SK-N-SH (cell line): ENCODE measurements at regions not wholly inside any gene's neighbourhood (a gene's known extent, or its start where the extent isn't known, plus 50 kb on each side); places are given as distances from the start of the nearest gene placed in this dataset.

Experiments
- CTCF ChIA-PET: fragments of 300-600, 350-600 bp; formaldehyde crosslinking; extraction: SDS; loops from one replicate; lab custom pipeline; 2021; lab: Yijun Ruan, JAX
- POLR2A ChIA-PET: fragments of 350-600 bp; sonication (Branson Sonifier 250); formaldehyde crosslinking; extraction: SDS; loops from one replicate; lab custom pipeline; 2020; ENCODE audit warnings: antibody characterized with exemption, inconsistent platforms; lab: Yijun Ruan, JAX
- DNase-seq: peaks from one replicate; pipeline ENCODE4 v3.0.0; 2012
- H2AFZ ChIP-seq: fragments of 200-600 bp; sonication (generic); 2 replicates; pipeline ENCODE4 v1.8.1; 2016; ENCODE audit warnings: antibody characterized with exemption, mild to moderate bottlenecking, low read depth
- H3F3A ChIP-seq: fragments of 200-600 bp; sonication (generic); replicated peaks from 2 replicates; pipeline ENCODE3; 2016; ENCODE audit warnings: antibody characterized with exemption, mild to moderate bottlenecking; ENCODE audit not compliant: insufficient read depth
- H3K27ac ChIP-seq, 2 experiments: fragments of 200-500 bp in 1 of 2; fragments of 200-600 bp in 1 of 2; sonication (Bioruptor generic) in 1 of 2; sonication (generic), shearing (Covaris generic) in 1 of 2; 2 replicates each; pipeline versions ENCODE4 v1.5.1 to v1.6.1; 2014 to 2016; ENCODE audit warnings: low read depth in 2 of 2, inconsistent platforms in 1 of 2, low read length in 1 of 2, mild to moderate bottlenecking in 1 of 2, mixed read lengths in 1 of 2
- H3K27me3 ChIP-seq: fragments of 200-600 bp; sonication (generic), shearing (Covaris generic); 2 replicates; pipeline ENCODE4 v1.6.1; 2016; ENCODE audit warnings: mixed run types; ENCODE audit not compliant: insufficient read depth
- H3K36me3 ChIP-seq, 2 experiments: fragments of 200-500 bp in 1 of 2; fragments of 200-600 bp in 1 of 2; sonication (Bioruptor generic) in 1 of 2; sonication (generic) in 1 of 2; replicated peaks in 1 of 2; 2 replicates each; pipeline versions ENCODE3 to v1.5.1; 2014 to 2016; ENCODE audit warnings: low read length in 1 of 2, mild to moderate bottlenecking in 1 of 2; ENCODE audit not compliant: insufficient read depth in 2 of 2, control insufficient read depth in 1 of 2
- H3K4me1 ChIP-seq, 2 experiments: fragments of 200-500 bp in 1 of 2; fragments of 200-600 bp in 1 of 2; sonication (Bioruptor generic) in 1 of 2; sonication (generic), shearing (Covaris generic) in 1 of 2; 2 replicates each; pipeline versions ENCODE4 v1.5.1 to v1.6.1; 2014 to 2016; ENCODE audit warnings: low read depth in 1 of 2, low read length in 1 of 2, mixed run types in 1 of 2; ENCODE audit not compliant: insufficient read depth in 2 of 2, control insufficient read depth in 1 of 2
- H3K4me2 ChIP-seq: fragments of 200-600 bp; sonication (generic), shearing (Covaris generic); 2 replicates; pipeline ENCODE4 v1.6.1; 2017; ENCODE audit warnings: mixed run types
- H3K4me3 ChIP-seq, 2 experiments: fragments of 200-500 bp in 1 of 2; fragments of 200-600 bp in 1 of 2; sonication (Bioruptor generic) in 1 of 2; sonication (generic), shearing (Covaris generic) in 1 of 2; 2 replicates each; pipeline versions ENCODE4 v1.5.1 to v1.8.1; 2014 to 2016; ENCODE audit warnings: low read depth in 2 of 2, inconsistent platforms in 1 of 2, low read length in 1 of 2, mild to moderate bottlenecking in 1 of 2, mixed read lengths in 1 of 2, moderate library complexity in 1 of 2
- H3K79me2 ChIP-seq: fragments of 200-600 bp; sonication (generic); 2 replicates; pipeline ENCODE4 v1.8.1; 2017; ENCODE audit warnings: mild to moderate bottlenecking; ENCODE audit not compliant: insufficient read depth
- H3K9ac ChIP-seq: fragments of 200-600 bp; sonication (generic); 2 replicates; pipeline ENCODE4 v1.6.1; 2017; ENCODE audit warnings: mixed run types
- H3K9me2 ChIP-seq: fragments of 200-600 bp; sonication (generic); 2 replicates; pipeline ENCODE4 v1.6.1; 2017; ENCODE audit warnings: mixed run types
- H3K9me3 ChIP-seq: fragments of 200-600 bp; sonication (generic); 2 replicates; pipeline ENCODE4 v1.6.1; 2017; ENCODE audit warnings: mixed run types, mild to moderate bottlenecking, moderate library complexity
- H4K20me1 ChIP-seq: fragments of 200-600 bp; sonication (generic); 2 replicates; pipeline ENCODE4 v1.6.1; 2017; ENCODE audit warnings: mild to moderate bottlenecking, mixed run types; ENCODE audit not compliant: insufficient read depth
- EP300 ChIP-seq, 2 experiments: IDR thresholded peaks; 2 replicates each; pipeline versions ENCODE4 v1.4.0 to v1.6.1; 2012; ENCODE audit warnings: borderline replicate concordance in 1 of 2, low read depth in 1 of 2, low read length in 1 of 2
- EZH2phosphoT487 ChIP-seq: fragments of 200-600 bp; sonication (generic); IDR thresholded peaks from 2 replicates; pipeline ENCODE4 v1.6.1; 2017; ENCODE audit warnings: low read depth, mixed run types, mild to moderate bottlenecking, antibody characterized with exemption, moderate library complexity, borderline replicate concordance
- GATA2 ChIP-seq: sonication (generic); formaldehyde crosslinking; IDR thresholded peaks from 2 replicates; pipeline ENCODE4 v1.5.0; 2020; ENCODE audit warnings: mild to moderate bottlenecking, missing genetic modification reagents
- NRF1 ChIP-seq: IDR thresholded peaks from 2 replicates; pipeline ENCODE4 v1.6.1; 2012; ENCODE audit warnings: low read depth, mild to moderate bottlenecking, low read length
- POLR2AphosphoS5 ChIP-seq: IDR thresholded peaks from 2 replicates; pipeline ENCODE4 v1.6.1; 2012; ENCODE audit warnings: low read depth, low read length
- RCOR1 ChIP-seq: fragments of 150-350 bp; IDR thresholded peaks from 2 replicates; pipeline ENCODE4 v1.6.1; 2017; ENCODE audit warnings: antibody characterized with exemption, low read length
- RXRA ChIP-seq: IDR thresholded peaks from 2 replicates; pipeline ENCODE4 v1.4.0; 2012; ENCODE audit warnings: low read depth, mild to moderate bottlenecking, borderline replicate concordance
- TAF1 ChIP-seq: IDR thresholded peaks from 2 replicates; pipeline ENCODE4 v1.6.1; 2012; ENCODE audit warnings: low read depth, mild to moderate bottlenecking, low read length, moderate library complexity, borderline replicate concordance
- TEAD4 ChIP-seq: IDR thresholded peaks from 2 replicates; pipeline ENCODE4 v1.4.0; 2012; ENCODE audit warnings: mild to moderate bottlenecking, borderline replicate concordance; ENCODE audit not compliant: insufficient read depth
- WGBS: methylation state at CpG from one replicate; pipeline ENCODE4 v1.1.6; 2017; ENCODE audit warnings: low lambda C conversion rate; 5-methylcytosine and 5-hydroxymethylcytosine counted together
- TF ChIP-seq, protein P1 (sequence below): fragments of 200-600 bp; sonication (generic); IDR thresholded peaks from 2 replicates; pipeline ENCODE4 v1.6.1; 2017; ENCODE audit warnings: antibody characterized with exemption, mild to moderate bottlenecking, moderate library complexity
- TF ChIP-seq, protein P2 (sequence below): IDR thresholded peaks from 2 replicates; pipeline ENCODE4 v1.4.0; 2012; ENCODE audit warnings: low read depth, borderline replicate concordance

DNA sequence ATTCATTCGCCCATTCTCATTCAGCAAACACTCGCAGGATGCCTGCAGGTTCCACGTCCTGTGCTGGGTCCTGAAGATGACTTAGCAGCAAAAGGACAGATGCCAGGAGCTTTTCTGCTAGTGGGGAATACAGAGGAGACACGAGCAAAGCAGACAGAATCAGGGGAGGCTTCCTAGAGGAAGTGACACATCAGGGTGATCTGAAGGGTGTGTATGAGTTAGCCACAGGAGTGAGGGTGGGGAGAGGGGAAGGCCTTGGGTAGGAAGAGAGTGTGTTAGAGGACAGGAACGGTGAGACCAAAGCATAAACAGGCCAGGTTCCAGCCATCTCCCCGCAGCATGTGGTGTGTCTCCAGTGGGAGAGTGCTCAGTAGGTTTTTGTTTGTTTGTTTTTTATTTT is 73.4 kb upstream of the GTSF1L start:
- ChIA-PET CTCF (interaction anchor here (1.2 kb wide), 2 partner anchors 10 to 40 kb away, joined by 3 read pairs; no protein-coding TSS in a partner anchor), POLR2A (no interaction called here)
- Histone ChIP-seq H3K9ac (no peak overlapping the region), H3K4me3 (no peak overlapping the region), H3K79me2 (no peaks in the 10 kb centered on the region), H3F3A (no peaks in the 10 kb centered on the region), H3K27ac (no peak overlapping the region), H3K4me2 (no peak overlapping the region), H3K9me3 (no peaks in the 10 kb centered on the region; the same call in 1 of the 2 replicates), H4K20me1 (no peaks in the 10 kb centered on the region), H3K27me3 (no peaks in the 10 kb centered on the region; the same call in 1 of the 2 replicates), H3K36me3 (no peaks in the 10 kb centered on the region), H2AFZ (no peak overlapping the region), H3K9me2 (no peaks in the 10 kb centered on the region), H3K4me1 (peaks cover 0 to 19% of the 10 kb centered on the region in 2 experiments; a peak in 2 of 4 replicates)
- DNase-seq = no peak
- TF ChIP-seq EZH2phosphoT487 = no peak
- TF ChIP-seq POLR2AphosphoS5 = no peak
- TF ChIP-seq GATA2 (CRISPR knock-in tag) = no peak
- no peak for TF ChIP-seq EP300 (IDR thresholded peaks at IDR 0.05; ENCODE audit: borderline replicate concordance in 1 of 2, low read depth in 1 of 2, low read length in 1 of 2)
- no peak for TF ChIP-seq NRF1
- TF ChIP-seq, protein P1, sequence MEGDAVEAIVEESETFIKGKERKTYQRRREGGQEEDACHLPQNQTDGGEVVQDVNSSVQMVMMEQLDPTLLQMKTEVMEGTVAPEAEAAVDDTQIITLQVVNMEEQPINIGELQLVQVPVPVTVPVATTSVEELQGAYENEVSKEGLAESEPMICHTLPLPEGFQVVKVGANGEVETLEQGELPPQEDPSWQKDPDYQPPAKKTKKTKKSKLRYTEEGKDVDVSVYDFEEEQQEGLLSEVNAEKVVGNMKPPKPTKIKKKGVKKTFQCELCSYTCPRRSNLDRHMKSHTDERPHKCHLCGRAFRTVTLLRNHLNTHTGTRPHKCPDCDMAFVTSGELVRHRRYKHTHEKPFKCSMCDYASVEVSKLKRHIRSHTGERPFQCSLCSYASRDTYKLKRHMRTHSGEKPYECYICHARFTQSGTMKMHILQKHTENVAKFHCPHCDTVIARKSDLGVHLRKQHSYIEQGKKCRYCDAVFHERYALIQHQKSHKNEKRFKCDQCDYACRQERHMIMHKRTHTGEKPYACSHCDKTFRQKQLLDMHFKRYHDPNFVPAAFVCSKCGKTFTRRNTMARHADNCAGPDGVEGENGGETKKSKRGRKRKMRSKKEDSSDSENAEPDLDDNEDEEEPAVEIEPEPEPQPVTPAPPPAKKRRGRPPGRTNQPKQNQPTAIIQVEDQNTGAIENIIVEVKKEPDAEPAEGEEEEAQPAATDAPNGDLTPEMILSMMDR = no peak
- no peak for TF ChIP-seq TEAD4
- TF ChIP-seq RXRA = no peak
- 58% methylated on average over 6 of the region's 6 CpGs for WGBS

DNA sequence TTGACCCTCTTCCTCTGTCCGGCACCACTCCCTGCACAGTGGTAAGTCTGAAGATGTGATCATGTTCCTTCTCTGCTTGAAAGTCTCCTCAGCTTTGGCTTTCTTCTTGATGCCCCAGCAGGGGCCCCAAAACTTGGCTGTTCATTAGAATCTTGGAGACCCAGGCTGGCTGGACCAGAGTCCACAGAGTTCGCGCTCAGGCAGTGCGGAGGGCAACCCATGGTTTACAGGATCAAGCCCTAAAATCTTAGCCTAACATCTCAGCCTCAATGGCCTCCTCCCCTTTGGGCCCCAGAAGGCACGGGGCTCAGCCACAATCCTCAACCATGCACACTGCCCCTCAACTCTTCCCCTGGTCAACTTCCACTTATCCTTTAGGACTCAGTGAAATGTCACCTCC is 72.9 kb upstream of the GTSF1L start:
- no peaks in the 10 kb centered on the region for H3F3A ChIP-seq
- peak overlapping the region in 1 of 2 experiments; percentile 76; a peak in 2 of 4 replicates for H3K27ac ChIP-seq
- no peak overlapping the region for H3K9ac ChIP-seq
- 63% methylated on average over 2 of the region's 5 CpGs for WGBS
- POLR2A ChIA-PET = no interaction called here
- H4K20me1 ChIP-seq = no peaks in the 10 kb centered on the region
- TF ChIP-seq, protein P2, sequence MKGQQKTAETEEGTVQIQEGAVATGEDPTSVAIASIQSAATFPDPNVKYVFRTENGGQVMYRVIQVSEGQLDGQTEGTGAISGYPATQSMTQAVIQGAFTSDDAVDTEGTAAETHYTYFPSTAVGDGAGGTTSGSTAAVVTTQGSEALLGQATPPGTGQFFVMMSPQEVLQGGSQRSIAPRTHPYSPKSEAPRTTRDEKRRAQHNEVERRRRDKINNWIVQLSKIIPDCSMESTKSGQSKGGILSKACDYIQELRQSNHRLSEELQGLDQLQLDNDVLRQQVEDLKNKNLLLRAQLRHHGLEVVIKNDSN = no peak
- no peak for TF ChIP-seq TAF1
- no peak for TF ChIP-seq RCOR1
- no peak overlapping the region for H3K4me2 ChIP-seq
- no peak overlapping the region for H2AFZ ChIP-seq
- no peaks in the 10 kb centered on the region; the same call in 1 of the 2 replicates for H3K27me3 ChIP-seq
- peaks cover 0 to 19% of the 10 kb centered on the region in 2 experiments; a peak in 2 of 4 replicates for H3K4me1 ChIP-seq
- H3K79me2 ChIP-seq = no peaks in the 10 kb centered on the region
- no peak for DNase-seq
- CTCF ChIA-PET = interaction anchor here (0.6 to 1.9 kb wide), 4 partner anchors 9 to 119 kb away, joined by 3 to 6 read pairs (median 4); no protein-coding TSS in a partner anchor
- no peaks in the 10 kb centered on the region; the same call in 1 of the 2 replicates for H3K9me3 ChIP-seq
- no peaks in the 10 kb centered on the region for H3K36me3 ChIP-seq
- no peaks in the 10 kb centered on the region for H3K9me2 ChIP-seq
- H3K4me3 ChIP-seq = no peak overlapping the region; a peak in 1 of 4 replicates
